ENCODE measurements at regions not wholly inside any gene's neighbourhood (a gene's known extent, or its start where the extent isn't known, plus 50 kb on each side); places are given as distances from the start of the nearest gene placed in this dataset.
"Not testable (repeated sequence)": the region's sequence is repeated elsewhere in the genome, so short reads cannot be mapped to it uniquely, and the experiment has no call there.

- H3K27ac ChIP-seq (ENCODE audit: insufficient read depth, low read length, poor library complexity, severe bottlenecking); H3K27me3 Mint-ChIP-seq; ATAC-seq (ENCODE audit: low read depth in 2 of 2); H3K9me3 ChIP-seq (ENCODE audit: control insufficient read depth in 2 of 2, low read length in 2 of 2); H3K27ac Mint-ChIP-seq; H3K9me3 Mint-ChIP-seq; H3K4me1 Mint-ChIP-seq; H3K36me3 ChIP-seq (ENCODE audit: control insufficient read depth, insufficient read depth, low read length); H3K4me3 Mint-ChIP-seq; H3K4me3 ChIP-seq (ENCODE audit: low read depth, low read length); H3K4me1 ChIP-seq (ENCODE audit: control insufficient read depth, insufficient read depth, low read length, poor library complexity, severe bottlenecking); H3K27me3 ChIP-seq (ENCODE audit: control insufficient read depth, insufficient read depth, low read length); H3K36me3 Mint-ChIP-seq; DNase-seq: not testable (repeated sequence)
These were observed 303.5 kb upstream of the BRINP1 start for GRCh38 chr9:119672763-119673162.

DNA sequence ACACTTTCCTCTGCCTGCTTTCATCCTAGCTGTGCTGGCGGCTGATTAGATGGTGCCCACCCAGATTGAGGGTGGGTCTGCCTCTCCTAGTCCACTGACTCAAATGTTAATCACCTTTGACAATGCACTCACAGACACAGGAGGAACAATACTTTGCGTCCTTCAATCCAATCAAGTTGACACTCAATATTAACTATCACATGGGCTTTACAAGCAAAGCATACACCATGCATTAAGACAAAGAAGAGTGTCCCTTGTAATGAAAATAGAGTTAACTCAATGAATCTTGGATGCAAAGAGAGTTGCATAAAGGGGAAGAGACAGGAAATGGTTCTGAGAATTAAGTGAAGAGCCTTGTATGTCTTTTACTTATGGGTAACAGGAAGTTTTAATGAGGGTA, 298.7 kb upstream of the BRINP1 start:
- DNase-seq, result no peak
- no peak overlapping the region for H3K27ac ChIP-seq (ENCODE audit: insufficient read depth, low read length, poor library complexity, severe bottlenecking)
- no peaks in the 10 kb centered on the region for H3K9me3 ChIP-seq (ENCODE audit: control insufficient read depth in 2 of 2, low read length in 2 of 2)
- H3K4me1 ChIP-seq (ENCODE audit: control insufficient read depth, insufficient read depth, low read length, poor library complexity, severe bottlenecking), result no peaks in the 10 kb centered on the region
- no peak overlapping the region for H3K27ac Mint-ChIP-seq
- no peak for ATAC-seq (ENCODE audit: low read depth in 2 of 2)
- no peaks in the 10 kb centered on the region for H3K27me3 ChIP-seq (ENCODE audit: control insufficient read depth, insufficient read depth, low read length)
- H3K4me1 Mint-ChIP-seq, result no peaks in the 10 kb centered on the region
- no peaks in the 10 kb centered on the region for H3K36me3 Mint-ChIP-seq
- peaks cover 0 to 7% (median 3%) of the 10 kb centered on the region in 7 donors for H3K9me3 Mint-ChIP-seq
- H3K4me3 Mint-ChIP-seq, result no peak overlapping the region
- peaks cover 4% of the 10 kb centered on the region for H3K27me3 Mint-ChIP-seq
- no peak overlapping the region for H3K4me3 ChIP-seq (ENCODE audit: low read depth, low read length)
- no peaks in the 10 kb centered on the region for H3K36me3 ChIP-seq (ENCODE audit: control insufficient read depth, insufficient read depth, low read length)

DNA sequence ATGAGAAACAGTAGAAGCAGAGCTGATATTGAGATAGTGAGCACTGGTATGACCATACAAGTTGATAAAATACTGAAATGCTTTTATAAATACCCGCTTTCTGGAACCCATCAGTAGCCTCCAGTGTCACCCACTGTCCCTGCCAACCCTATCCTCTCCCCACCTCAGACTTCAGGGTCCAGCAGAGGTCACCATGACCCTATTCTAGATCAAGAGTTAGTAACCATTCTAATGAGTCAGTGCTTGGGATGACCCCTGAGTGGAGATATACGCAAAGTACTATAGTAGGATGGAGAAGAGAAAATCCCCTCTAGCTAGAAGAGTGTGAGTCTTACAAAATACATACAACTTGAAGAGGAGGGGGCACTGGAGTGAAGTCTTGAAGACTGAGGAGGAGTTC, 297.9 kb upstream of the BRINP1 start:
- H3K4me3 ChIP-seq (ENCODE audit: low read depth, low read length), result no peak overlapping the region
- no peaks in the 10 kb centered on the region for H3K4me1 Mint-ChIP-seq
- H3K9me3 Mint-ChIP-seq, result peaks cover 0 to 13% (median 3%) of the 10 kb centered on the region in 7 donors
- H3K27me3 Mint-ChIP-seq, result peaks cover 4% of the 10 kb centered on the region
- no peak overlapping the region for H3K4me3 Mint-ChIP-seq
- H3K27me3 ChIP-seq (ENCODE audit: control insufficient read depth, insufficient read depth, low read length), result no peaks in the 10 kb centered on the region
- DNase-seq, result no peak
- no peaks in the 10 kb centered on the region for H3K36me3 Mint-ChIP-seq
- H3K27ac Mint-ChIP-seq, result no peak overlapping the region
- no peaks in the 10 kb centered on the region for H3K36me3 ChIP-seq (ENCODE audit: control insufficient read depth, insufficient read depth, low read length)
- no peak overlapping the region for H3K27ac ChIP-seq (ENCODE audit: insufficient read depth, low read length, poor library complexity, severe bottlenecking)
- no peaks in the 10 kb centered on the region for H3K9me3 ChIP-seq (ENCODE audit: control insufficient read depth in 2 of 2, low read length in 2 of 2)
- no peaks in the 10 kb centered on the region for H3K4me1 ChIP-seq (ENCODE audit: control insufficient read depth, insufficient read depth, low read length, poor library complexity, severe bottlenecking)
- ATAC-seq (ENCODE audit: low read depth in 2 of 2), result no peak

- Histone ChIP-seq H3K27me3 (ENCODE audit: control insufficient read depth, insufficient read depth, low read length) (no peaks in the 10 kb centered on the region), H3K4me1 (ENCODE audit: control insufficient read depth, insufficient read depth, low read length, poor library complexity, severe bottlenecking) (no peaks in the 10 kb centered on the region), H3K9me3 (ENCODE audit: control insufficient read depth in 2 of 2, low read length in 2 of 2) (no peaks in the 10 kb centered on the region), H3K36me3 (ENCODE audit: control insufficient read depth, insufficient read depth, low read length) (no peaks in the 10 kb centered on the region), H3K27ac (ENCODE audit: insufficient read depth, low read length, poor library complexity, severe bottlenecking) (no peak overlapping the region), H3K4me3 (ENCODE audit: low read depth, low read length) (no peak overlapping the region)
- H3K36me3 Mint-ChIP-seq, result no peaks in the 10 kb centered on the region
- no peak overlapping the region for H3K27ac Mint-ChIP-seq
- H3K27me3 Mint-ChIP-seq, result no peaks in the 10 kb centered on the region
- H3K9me3 Mint-ChIP-seq, result peaks cover 0 to 13% (median 1%) of the 10 kb centered on the region in 7 donors
- no peak for ATAC-seq (ENCODE audit: low read depth in 2 of 2)
- no peak for DNase-seq
- no peaks in the 10 kb centered on the region for H3K4me1 Mint-ChIP-seq
- H3K4me3 Mint-ChIP-seq, result no peak overlapping the region
These were observed 293.1 kb upstream of the BRINP1 start for GRCh38 chr9:119662329-119662728.

DNA sequence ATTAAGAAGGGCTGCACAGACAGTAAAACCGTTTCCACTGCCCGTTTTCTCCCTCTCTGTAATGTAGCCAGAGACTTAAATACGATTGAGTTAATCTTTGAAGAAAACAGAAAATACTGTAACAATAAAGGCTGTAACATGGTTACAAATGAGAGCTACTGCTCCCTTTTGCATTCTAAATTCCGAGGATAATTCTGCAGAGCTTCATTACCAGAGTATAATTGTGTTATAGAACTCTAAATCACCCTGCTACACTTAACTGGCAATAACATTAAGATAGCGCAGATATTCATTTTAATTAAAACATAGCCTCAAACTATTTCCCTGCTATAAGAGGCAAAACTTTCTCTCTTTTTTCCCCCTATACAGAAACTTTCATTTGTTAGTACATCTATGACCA, 283.7 kb upstream of the BRINP1 start:
- Mint-ChIP-seq H3K9me3 (peaks cover 0 to 8% (median 0%) of the 10 kb centered on the region in 7 donors), H3K27ac (no peak overlapping the region), H3K4me1 (no peaks in the 10 kb centered on the region), H3K27me3 (no peaks in the 10 kb centered on the region), H3K4me3 (no peak overlapping the region), H3K36me3 (no peaks in the 10 kb centered on the region)
- ATAC-seq (ENCODE audit: low read depth in 2 of 2) (no peak), DNase-seq (no peak)
- no peak overlapping the region for H3K27ac ChIP-seq (ENCODE audit: insufficient read depth, low read length, poor library complexity, severe bottlenecking)
- H3K4me3 ChIP-seq (ENCODE audit: low read depth, low read length), result no peak overlapping the region
- no peaks in the 10 kb centered on the region for H3K36me3 ChIP-seq (ENCODE audit: control insufficient read depth, insufficient read depth, low read length)
- H3K9me3 ChIP-seq (ENCODE audit: control insufficient read depth in 2 of 2, low read length in 2 of 2), result no peaks in the 10 kb centered on the region
- no peaks in the 10 kb centered on the region for H3K4me1 ChIP-seq (ENCODE audit: control insufficient read depth, insufficient read depth, low read length, poor library complexity, severe bottlenecking)
- no peaks in the 10 kb centered on the region for H3K27me3 ChIP-seq (ENCODE audit: control insufficient read depth, insufficient read depth, low read length)

GRCh38 chr9:119649205-119649604, 280.0 kb upstream of the BRINP1 start:
- Histone ChIP-seq H3K4me1 (ENCODE audit: control insufficient read depth, insufficient read depth, low read length, poor library complexity, severe bottlenecking) (no peaks in the 10 kb centered on the region), H3K9me3 (ENCODE audit: control insufficient read depth in 2 of 2, low read length in 2 of 2) (no peaks in the 10 kb centered on the region), H3K27ac (ENCODE audit: insufficient read depth, low read length, poor library complexity, severe bottlenecking) (no peak overlapping the region), H3K36me3 (ENCODE audit: control insufficient read depth, insufficient read depth, low read length) (no peaks in the 10 kb centered on the region), H3K27me3 (ENCODE audit: control insufficient read depth, insufficient read depth, low read length) (no peaks in the 10 kb centered on the region), H3K4me3 (ENCODE audit: low read depth, low read length) (no peak overlapping the region)
- peaks cover 0 to 11% (median 2%) of the 10 kb centered on the region in 7 donors for H3K9me3 Mint-ChIP-seq
- no peak for DNase-seq
- H3K27ac Mint-ChIP-seq, result no peak overlapping the region
- no peak for ATAC-seq (ENCODE audit: low read depth in 2 of 2)
- no peaks in the 10 kb centered on the region for H3K27me3 Mint-ChIP-seq
- H3K4me3 Mint-ChIP-seq, result no peak overlapping the region
- H3K36me3 Mint-ChIP-seq, result no peaks in the 10 kb centered on the region
- H3K4me1 Mint-ChIP-seq, result no peaks in the 10 kb centered on the region

DNA sequence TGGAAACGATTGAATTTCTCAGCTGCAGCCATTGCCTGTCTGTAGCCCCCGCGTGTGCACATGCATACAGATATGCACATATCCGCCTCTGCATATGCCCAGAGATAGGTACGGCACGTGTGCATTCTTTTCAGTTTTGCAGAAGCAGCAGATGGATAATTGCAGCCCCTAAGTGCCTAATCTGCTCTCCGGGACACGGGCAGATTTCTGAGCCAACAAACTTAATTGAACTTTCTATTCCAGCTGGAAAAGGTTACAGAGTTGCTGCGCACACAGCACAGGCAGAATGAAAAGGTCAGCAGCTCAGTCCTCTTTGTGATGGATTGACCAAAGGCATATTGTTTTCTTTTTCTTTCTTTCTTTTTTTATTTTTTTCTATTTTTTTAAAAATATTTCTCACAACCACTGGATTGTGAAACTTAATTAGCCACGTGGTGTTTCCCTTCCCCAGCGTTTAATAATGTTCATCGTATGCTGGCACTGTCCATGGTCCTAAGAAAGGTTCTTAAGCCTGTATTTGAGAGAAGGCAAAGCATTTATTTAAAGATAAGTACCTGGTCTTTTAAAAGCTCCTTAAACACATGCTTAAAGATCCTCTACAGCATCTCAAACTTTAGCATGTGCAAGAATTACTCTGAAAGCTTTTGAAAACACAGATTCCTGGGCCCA, 270.2 kb upstream of the BRINP1 start:
- peaks cover 0 to 17% (median 4%) of the 10 kb centered on the region in 7 donors for H3K9me3 Mint-ChIP-seq
- no peak overlapping the region for H3K4me3 ChIP-seq (ENCODE audit: low read depth, low read length)
- H3K4me1 Mint-ChIP-seq, result no peaks in the 10 kb centered on the region
- ATAC-seq (ENCODE audit: low read depth in 2 of 2) (no peak), DNase-seq (no peak)
- H3K27ac Mint-ChIP-seq, result no peak overlapping the region
- no peaks in the 10 kb centered on the region for H3K27me3 Mint-ChIP-seq
- no peaks in the 10 kb centered on the region for H3K27me3 ChIP-seq (ENCODE audit: control insufficient read depth, insufficient read depth, low read length)
- H3K9me3 ChIP-seq (ENCODE audit: control insufficient read depth in 2 of 2, low read length in 2 of 2), result no peaks in the 10 kb centered on the region
- no peak overlapping the region for H3K4me3 Mint-ChIP-seq
- no peaks in the 10 kb centered on the region for H3K36me3 ChIP-seq (ENCODE audit: control insufficient read depth, insufficient read depth, low read length)
- no peaks in the 10 kb centered on the region for H3K36me3 Mint-ChIP-seq
- no peaks in the 10 kb centered on the region for H3K4me1 ChIP-seq (ENCODE audit: control insufficient read depth, insufficient read depth, low read length, poor library complexity, severe bottlenecking)
- H3K27ac ChIP-seq (ENCODE audit: insufficient read depth, low read length, poor library complexity, severe bottlenecking), result no peak overlapping the region

GRCh38 chr9:119634006-119634405, 264.8 kb upstream of the BRINP1 start:
- no peaks in the 10 kb centered on the region for H3K36me3 ChIP-seq (ENCODE audit: control insufficient read depth, insufficient read depth, low read length)
- no peak for DNase-seq
- no peak for ATAC-seq (ENCODE audit: low read depth in 2 of 2)
- H3K9me3 ChIP-seq (ENCODE audit: control insufficient read depth in 2 of 2, low read length in 2 of 2), result no peaks in the 10 kb centered on the region
- H3K27me3 ChIP-seq (ENCODE audit: control insufficient read depth, insufficient read depth, low read length), result no peaks in the 10 kb centered on the region
- Mint-ChIP-seq H3K27me3 (no peaks in the 10 kb centered on the region), H3K36me3 (no peaks in the 10 kb centered on the region), H3K4me1 (no peaks in the 10 kb centered on the region), H3K4me3 (no peak overlapping the region), H3K27ac (no peak overlapping the region), H3K9me3 (peaks cover 2 to 19% (median 4%) of the 10 kb centered on the region in 7 donors)
- no peak overlapping the region for H3K4me3 ChIP-seq (ENCODE audit: low read depth, low read length)
- H3K4me1 ChIP-seq (ENCODE audit: control insufficient read depth, insufficient read depth, low read length, poor library complexity, severe bottlenecking), result no peaks in the 10 kb centered on the region
- no peak overlapping the region for H3K27ac ChIP-seq (ENCODE audit: insufficient read depth, low read length, poor library complexity, severe bottlenecking)
